Type B pancreatic cell (in vitro differentiated cells): ENCODE measurements at regions not wholly inside any gene's neighbourhood (a gene's known extent, or its start where the extent isn't known, plus 50 kb on each side); places are given as distances from the start of the nearest gene placed in this dataset.

Experiments
- DNase-seq: peaks from one replicate; pipeline ENCODE4 v3.0.0; 2021; ENCODE audit warnings: mixed read lengths; ENCODE audit not compliant: unreplicated experiment; ENCODE audit errors: extremely low spot score
- H3K27ac Mint-ChIP-seq: 2 replicates; pipeline ENCODE4 v1.8.0; 2021; ENCODE audit warnings: mild to moderate bottlenecking, mixed read lengths
- H3K27me3 Mint-ChIP-seq: 2 replicates; pipeline ENCODE4 v1.8.0; 2021; ENCODE audit warnings: mixed read lengths
- H3K36me3 Mint-ChIP-seq: 2 replicates; pipeline ENCODE4 v1.8.0; 2021; ENCODE audit warnings: mixed read lengths
- H3K4me1 Mint-ChIP-seq: one replicate; pipeline ENCODE4 v1.8.0; 2021; ENCODE audit warnings: mixed read lengths; ENCODE audit not compliant: unreplicated experiment
- H3K4me3 Mint-ChIP-seq: 2 replicates; pipeline ENCODE4 v1.8.0; 2021; ENCODE audit warnings: mild to moderate bottlenecking, mixed read lengths
- H3K9me3 Mint-ChIP-seq: 2 replicates; pipeline ENCODE4 v1.8.0; 2021; ENCODE audit warnings: mixed read lengths
- TF ChIP-seq, protein P1 (sequence below): fragments of 200-600 bp; sonication (generic); conservative IDR thresholded peaks from 2 replicates; pipeline ENCODE4 v1.5.0; 2021; ENCODE audit warnings: antibody characterized with exemption, mild to moderate bottlenecking

DNA sequence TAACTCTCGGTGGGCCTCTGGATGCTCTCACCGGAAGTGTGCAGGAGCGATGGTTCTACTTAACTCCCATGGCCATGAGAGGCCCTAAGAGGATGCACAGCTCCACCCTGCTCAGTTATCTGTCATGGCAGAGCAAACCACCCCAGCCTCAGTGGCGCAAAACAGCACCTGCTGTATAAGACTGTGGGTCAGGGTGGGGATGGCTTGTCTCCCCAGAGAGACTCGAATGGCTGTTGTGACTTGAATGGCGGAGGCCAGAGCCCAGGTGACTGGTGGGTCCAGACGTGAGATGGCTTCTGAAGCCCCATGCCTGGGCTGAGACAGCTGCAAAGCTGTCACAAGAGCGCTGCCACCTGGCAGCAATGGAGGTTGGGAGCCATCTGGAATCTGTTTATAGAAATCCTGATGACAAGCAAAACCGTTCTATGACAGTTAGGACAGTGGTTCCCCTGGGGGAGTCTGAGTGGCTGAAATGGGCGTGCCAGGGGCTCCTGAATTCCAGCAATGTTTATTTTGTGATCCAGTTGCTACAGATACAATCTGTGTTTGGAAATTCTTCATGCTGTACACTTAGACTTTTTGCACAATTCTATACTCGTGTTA, 490.5 kb downstream of the TCERG1L start:
- Mint-ChIP-seq H3K27me3 (no peaks in the 10 kb centered on the region), H3K36me3 (no peaks in the 10 kb centered on the region), H3K27ac (no peak overlapping the region), H3K4me1 (no peaks in the 10 kb centered on the region), H3K4me3 (no peak overlapping the region), H3K9me3 (no peaks in the 10 kb centered on the region)
- no peak for DNase-seq
- TF ChIP-seq, protein P1, sequence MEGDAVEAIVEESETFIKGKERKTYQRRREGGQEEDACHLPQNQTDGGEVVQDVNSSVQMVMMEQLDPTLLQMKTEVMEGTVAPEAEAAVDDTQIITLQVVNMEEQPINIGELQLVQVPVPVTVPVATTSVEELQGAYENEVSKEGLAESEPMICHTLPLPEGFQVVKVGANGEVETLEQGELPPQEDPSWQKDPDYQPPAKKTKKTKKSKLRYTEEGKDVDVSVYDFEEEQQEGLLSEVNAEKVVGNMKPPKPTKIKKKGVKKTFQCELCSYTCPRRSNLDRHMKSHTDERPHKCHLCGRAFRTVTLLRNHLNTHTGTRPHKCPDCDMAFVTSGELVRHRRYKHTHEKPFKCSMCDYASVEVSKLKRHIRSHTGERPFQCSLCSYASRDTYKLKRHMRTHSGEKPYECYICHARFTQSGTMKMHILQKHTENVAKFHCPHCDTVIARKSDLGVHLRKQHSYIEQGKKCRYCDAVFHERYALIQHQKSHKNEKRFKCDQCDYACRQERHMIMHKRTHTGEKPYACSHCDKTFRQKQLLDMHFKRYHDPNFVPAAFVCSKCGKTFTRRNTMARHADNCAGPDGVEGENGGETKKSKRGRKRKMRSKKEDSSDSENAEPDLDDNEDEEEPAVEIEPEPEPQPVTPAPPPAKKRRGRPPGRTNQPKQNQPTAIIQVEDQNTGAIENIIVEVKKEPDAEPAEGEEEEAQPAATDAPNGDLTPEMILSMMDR = no peak

DNA sequence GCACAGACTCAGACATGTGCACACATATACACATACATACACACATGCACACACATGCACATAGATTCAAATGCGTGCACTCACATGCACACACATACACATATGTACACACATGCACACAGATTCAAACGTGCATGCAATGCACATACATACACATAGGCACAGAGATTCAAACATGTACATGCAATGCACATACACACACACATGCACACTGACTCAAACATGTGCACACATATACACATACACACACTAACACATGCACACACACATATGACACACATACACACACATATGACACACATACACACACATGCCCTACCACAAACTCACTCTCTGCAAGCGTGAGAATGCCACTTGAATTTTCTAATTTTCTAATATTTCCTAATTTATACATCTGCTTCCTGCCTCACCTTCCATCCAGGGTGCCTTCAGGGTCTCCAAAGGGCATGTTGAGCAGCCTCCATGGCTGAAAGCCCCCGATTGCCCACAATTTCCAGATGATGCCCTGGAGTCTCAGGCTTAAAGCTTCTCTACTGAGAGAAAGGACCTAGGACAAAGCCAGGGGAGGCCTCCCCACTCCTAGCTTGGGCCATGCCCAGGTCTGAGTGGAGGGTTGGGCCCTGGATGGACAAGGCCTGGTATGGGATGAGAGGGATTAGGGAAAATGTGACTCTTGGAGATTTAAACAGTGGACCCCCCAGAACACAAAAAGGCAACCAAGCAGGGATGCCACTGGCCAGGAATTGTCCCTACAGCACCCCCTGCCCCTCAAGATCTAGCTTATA, 487.1 kb downstream of the TCERG1L start:
- no peak overlapping the region for H3K4me3 Mint-ChIP-seq

DNA sequence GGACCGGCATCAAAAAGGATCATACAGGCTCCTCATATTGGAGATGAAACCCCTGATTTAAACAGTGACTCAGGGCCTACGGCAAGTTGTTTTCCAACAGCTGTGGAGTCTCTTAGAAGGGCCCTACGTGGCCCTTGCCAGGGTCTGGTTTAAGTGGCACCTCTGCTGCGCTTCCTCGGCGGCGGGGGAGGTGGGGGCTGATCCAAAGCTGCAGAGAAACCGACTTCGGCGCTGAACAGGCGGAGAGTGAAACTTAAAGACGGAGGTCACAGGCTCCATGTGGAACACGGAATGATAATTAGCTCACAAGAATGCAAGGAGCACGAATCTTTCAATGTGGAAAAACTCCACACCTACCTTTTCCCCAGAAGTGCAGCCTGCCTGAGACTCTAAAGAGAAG, 477.9 kb downstream of the TCERG1L start:
- H3K27me3 Mint-ChIP-seq = peaks cover 11% of the 10 kb centered on the region
- no peaks in the 10 kb centered on the region for H3K4me1 Mint-ChIP-seq
- no peak overlapping the region for H3K4me3 Mint-ChIP-seq
- TF ChIP-seq, protein P1 = no peak
- H3K36me3 Mint-ChIP-seq = no peaks in the 10 kb centered on the region
- no peak overlapping the region for H3K27ac Mint-ChIP-seq
- H3K9me3 Mint-ChIP-seq = no peaks in the 10 kb centered on the region
- no peak for DNase-seq

More for the DNA sequence above, 487.1 kb downstream of the TCERG1L start:
- TF ChIP-seq, protein P1 = no peak
- Mint-ChIP-seq H3K27ac (no peak overlapping the region), H3K36me3 (no peaks in the 10 kb centered on the region), H3K9me3 (no peaks in the 10 kb centered on the region), H3K27me3 (no peaks in the 10 kb centered on the region), H3K4me1 (no peaks in the 10 kb centered on the region)
- DNase-seq = no peak

DNA sequence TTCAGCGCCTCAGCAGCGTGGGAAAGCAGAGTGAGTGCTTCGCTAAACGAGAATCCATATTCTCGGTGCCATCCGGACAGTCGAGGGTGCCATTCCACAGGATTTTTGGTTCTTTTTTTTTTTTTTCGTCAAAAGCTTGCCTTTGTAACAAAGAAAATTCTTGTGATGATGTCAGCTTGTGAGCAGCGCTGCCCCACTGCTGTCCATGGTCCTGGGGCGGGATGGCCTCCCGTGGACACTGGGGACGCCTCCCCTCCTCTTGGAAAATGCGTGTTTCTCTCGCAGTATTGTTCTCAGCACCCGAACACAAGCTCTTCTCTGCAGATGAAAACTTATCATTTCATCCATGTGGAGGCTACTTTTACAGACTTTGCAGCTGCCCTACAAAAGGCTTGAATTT, 477.4 kb downstream of the TCERG1L start:
- Mint-ChIP-seq H3K27ac (no peak overlapping the region), H3K27me3 (peaks cover 14% of the 10 kb centered on the region), H3K36me3 (no peaks in the 10 kb centered on the region), H3K9me3 (no peaks in the 10 kb centered on the region), H3K4me1 (no peaks in the 10 kb centered on the region), H3K4me3 (no peak overlapping the region)
- TF ChIP-seq, protein P1 = no peak
- no peak for DNase-seq

DNA sequence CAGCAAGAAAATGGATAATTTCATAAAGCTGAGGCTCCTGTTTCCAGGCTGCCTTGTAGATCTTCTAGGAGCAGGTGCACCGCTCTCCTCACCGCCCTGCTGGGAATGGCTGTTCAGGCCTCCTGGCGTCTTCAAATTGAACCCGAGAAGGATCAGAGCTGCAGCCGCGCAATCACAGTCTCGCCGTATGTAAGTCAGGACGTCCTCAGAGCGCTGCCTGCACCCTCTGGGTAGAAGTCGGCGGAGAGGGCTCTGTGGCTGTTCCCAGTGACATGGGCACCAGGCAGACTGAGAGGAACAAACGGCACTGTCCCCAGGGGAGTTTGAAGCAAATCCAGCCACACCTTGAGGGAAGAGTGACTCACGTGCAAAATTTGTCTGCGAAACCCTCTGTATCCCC, 476.9 kb downstream of the TCERG1L start:
- Mint-ChIP-seq H3K27ac (no peak overlapping the region), H3K4me1 (no peaks in the 10 kb centered on the region), H3K4me3 (no peak overlapping the region), H3K27me3 (peaks cover 17% of the 10 kb centered on the region), H3K36me3 (no peaks in the 10 kb centered on the region), H3K9me3 (no peaks in the 10 kb centered on the region)
- DNase-seq = no peak
- TF ChIP-seq, protein P1 = no peak
